ENCODE measurements at regions not wholly inside any gene's neighbourhood (a gene's known extent, or its start where the extent isn't known, plus 50 kb on each side); places are given as distances from the start of the nearest gene placed in this dataset.

DNA sequence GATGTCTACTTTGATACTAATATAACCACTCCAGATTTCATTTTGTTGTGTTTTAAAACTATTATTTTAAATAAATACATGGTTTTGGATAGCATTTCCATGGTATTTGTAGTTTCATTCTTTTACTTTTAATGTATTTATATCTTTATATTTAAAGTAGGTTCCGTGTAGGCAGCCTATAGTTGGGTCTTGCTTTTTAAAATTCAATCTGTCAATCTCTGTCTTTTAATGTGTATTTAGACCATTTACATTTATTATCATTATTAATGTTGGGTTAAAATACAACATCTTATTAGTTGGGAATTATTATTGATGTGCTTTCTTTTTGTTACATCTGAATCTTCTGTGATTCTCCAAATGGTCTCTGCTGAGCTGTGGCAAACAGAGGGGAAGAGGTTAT lies 412.1 kb downstream of the NPIPA7 start:
- H3K27ac ChIP-seq = no peak overlapping the region
- TF ChIP-seq CTCF (IDR thresholded peaks at IDR 0.05) (no peak), ZFX (IDR thresholded peaks at IDR 0.05; ENCODE audit: borderline replicate concordance) (no peak)

DNA sequence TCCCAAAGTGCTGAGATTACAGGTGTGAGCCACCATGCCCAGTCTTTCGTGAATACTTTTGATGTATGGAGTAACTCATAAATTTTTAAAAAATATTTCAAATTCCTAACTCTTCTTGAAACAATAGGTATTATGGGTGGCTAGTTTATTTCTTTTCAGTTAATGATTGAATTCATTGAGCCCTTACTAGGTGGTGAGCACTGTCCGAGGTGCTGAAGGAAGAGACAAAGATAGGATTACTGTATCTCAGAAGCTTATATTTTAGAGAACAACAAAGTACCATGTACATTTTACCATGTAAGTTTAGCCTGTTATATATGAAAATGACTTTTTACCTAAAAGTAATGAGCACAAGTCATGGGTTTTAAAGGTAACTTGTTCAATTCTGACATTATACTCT lies 418.3 kb downstream of the NPIPA7 start:
- no peak for TF ChIP-seq CTCF (IDR thresholded peaks at IDR 0.05)
- no peak for TF ChIP-seq ZFX (IDR thresholded peaks at IDR 0.05; ENCODE audit: borderline replicate concordance)
- no peak overlapping the region for H3K27ac ChIP-seq

- no peak overlapping the region for H3K27ac ChIP-seq
- no peak for TF ChIP-seq CTCF (IDR thresholded peaks at IDR 0.05)
- TF ChIP-seq ZFX (IDR thresholded peaks at IDR 0.05; ENCODE audit: borderline replicate concordance) = no peak
Observed at GRCh38 chr16:16798504-16798903, 419.6 kb downstream of the NPIPA7 start.

- no peak for TF ChIP-seq CTCF (IDR thresholded peaks at IDR 0.05)
- TF ChIP-seq ZFX (IDR thresholded peaks at IDR 0.05; ENCODE audit: borderline replicate concordance) = no peak
- no peak overlapping the region for H3K27ac ChIP-seq
Observed at GRCh38 chr16:16805809-16806208, 426.9 kb downstream of the NPIPA7 start.

- no peak overlapping the region for H3K27ac ChIP-seq
- TF ChIP-seq ZFX (IDR thresholded peaks at IDR 0.05; ENCODE audit: borderline replicate concordance) = no peak
- TF ChIP-seq CTCF (IDR thresholded peaks at IDR 0.05) = no peak
Observed at GRCh38 chr16:16815641-16816040, 436.7 kb downstream of the NPIPA7 start.

GRCh38 chr16:16817196-16817595 lies 438.3 kb downstream of the NPIPA7 start:
- H3K27ac ChIP-seq = no peak overlapping the region
- TF ChIP-seq CTCF (IDR thresholded peaks at IDR 0.05) (no peak), ZFX (IDR thresholded peaks at IDR 0.05; ENCODE audit: borderline replicate concordance) (no peak)

DNA sequence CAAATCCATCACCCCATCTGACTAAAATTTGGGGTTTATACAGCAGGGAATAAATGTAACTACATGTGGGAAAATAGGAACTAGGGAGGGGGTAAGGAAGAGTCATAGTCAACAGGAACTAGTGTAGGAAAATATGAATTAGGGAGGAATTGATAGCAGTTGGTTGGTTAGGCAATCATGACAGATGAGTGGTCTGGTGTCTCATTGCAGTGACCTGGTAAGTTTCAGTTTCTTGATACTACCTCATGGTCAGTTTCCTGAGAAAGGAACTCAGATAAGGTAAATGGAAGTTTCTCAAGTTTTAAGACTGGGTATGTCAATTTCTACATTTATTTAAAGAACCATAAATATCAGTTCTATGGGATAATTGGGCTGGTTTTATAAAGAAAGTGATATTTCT lies 442.3 kb downstream of the NPIPA7 start:
- no peak overlapping the region for H3K27ac ChIP-seq

More for the DNA sequence above, 442.3 kb downstream of the NPIPA7 start:
- no peak for TF ChIP-seq CTCF (IDR thresholded peaks at IDR 0.05)
- TF ChIP-seq ZFX (IDR thresholded peaks at IDR 0.05; ENCODE audit: borderline replicate concordance) = no peak
